CD14-positive monocyte (primary cell): ENCODE measurements at regions not wholly inside any gene's neighbourhood (a gene's known extent, or its start where the extent isn't known, plus 50 kb on each side); places are given as distances from the start of the nearest gene placed in this dataset.

Experiments used
- DNase-seq, 3 donors: peaks; one replicate each; pipeline ENCODE4 v3.0.0-alpha.2; 2011 to 2022
- H2AFZ ChIP-seq: 2 replicates; pipeline ENCODE4 v1.6.0; 2012; ENCODE audit warnings: mild to moderate bottlenecking, low read depth, low read length, inconsistent platforms; ENCODE audit not compliant: insufficient read depth, poor library complexity, severe bottlenecking
- H3K27ac ChIP-seq, 2 donors: 1 replicate in 1 of 2; 2 replicates in 1 of 2; pipeline ENCODE4 v1.5.1; 2012 to 2013; ENCODE audit warnings: low read length in 2 of 2, control low read depth in 1 of 2, inconsistent platforms in 1 of 2, low read depth in 1 of 2, mild to moderate bottlenecking in 1 of 2
- H3K27me3 ChIP-seq, 2 donors: one replicate each; pipeline versions ENCODE4 v1.6.0 to v1.6.1; 2011 to 2013; ENCODE audit warnings: low read length in 2 of 2; ENCODE audit not compliant: control insufficient read depth in 2 of 2, insufficient read depth in 2 of 2
- H3K36me3 ChIP-seq, 2 donors: replicated peaks in 1 of 2; 1 replicate in 1 of 2; 2 replicates in 1 of 2; pipeline versions ENCODE4 v1.5.1 to v1.6.1; 2012 to 2013; ENCODE audit warnings: low read length in 2 of 2, control low read depth in 1 of 2, inconsistent platforms in 1 of 2, mild to moderate bottlenecking in 1 of 2; ENCODE audit not compliant: insufficient read depth in 2 of 2, control insufficient read depth in 1 of 2
- H3K4me1 ChIP-seq, 2 donors: 1 replicate in 1 of 2; 2 replicates in 1 of 2; pipeline versions ENCODE4 v1.5.1 to v1.6.1; 2012 to 2013; ENCODE audit warnings: low read length in 2 of 2, control low read depth in 1 of 2, inconsistent platforms in 1 of 2, mild to moderate bottlenecking in 1 of 2, moderate library complexity in 1 of 2; ENCODE audit not compliant: insufficient read depth in 2 of 2, control insufficient read depth in 1 of 2
- H3K4me2 ChIP-seq: replicated peaks from 2 replicates; pipeline ENCODE3; 2012; ENCODE audit warnings: low read length, moderate library complexity, mild to moderate bottlenecking; ENCODE audit not compliant: poor library complexity, severe bottlenecking; ENCODE audit errors: extremely low read depth
- H3K4me3 ChIP-seq, 3 experiments: fragments of 200-600 bp in 1 of 3; sonication (generic) in 1 of 3; replicated peaks in 1 of 3; 1 replicate in 2 of 3; 2 replicates in 1 of 3; pipeline ENCODE4 v1.5.1; 2011 to 2013; ENCODE audit warnings: low read length in 3 of 3, mild to moderate bottlenecking in 3 of 3, control low read depth in 2 of 3, low read depth in 2 of 3, inconsistent platforms in 1 of 3, moderate library complexity in 1 of 3
- H3K79me2 ChIP-seq: 2 replicates; pipeline ENCODE4 v1.6.0; 2012; ENCODE audit warnings: mild to moderate bottlenecking, control low read depth, inconsistent platforms, low read length, moderate library complexity; ENCODE audit not compliant: insufficient read depth
- H3K9ac ChIP-seq: 2 replicates; pipeline ENCODE4 v1.6.0; 2017; ENCODE audit warnings: low read length, mild to moderate bottlenecking; ENCODE audit not compliant: insufficient read depth, poor library complexity, severe bottlenecking
- H3K9me3 ChIP-seq, 2 donors: replicated peaks in 1 of 2; 1 replicate in 1 of 2; 2 replicates in 1 of 2; pipeline versions ENCODE4 v1.5.1 to v1.6.1; 2012 to 2013; ENCODE audit warnings: low read length in 2 of 2, control low read depth in 1 of 2; ENCODE audit not compliant: control insufficient read depth in 1 of 2, insufficient read depth in 1 of 2
- H4K20me1 ChIP-seq: 2 replicates; pipeline ENCODE4 v1.6.0; 2012; ENCODE audit warnings: mild to moderate bottlenecking, low read length, control low read depth, moderate library complexity; ENCODE audit not compliant: insufficient read depth
- H3K27ac Mint-ChIP-seq, 7 donors: one replicate each; pipeline ENCODE4 v1.8.0; 2020; ENCODE audit warnings: mild to moderate bottlenecking in 7 of 7, mixed read lengths in 7 of 7, moderate library complexity in 6 of 7, inconsistent platforms in 2 of 7
- H3K27me3 Mint-ChIP-seq, 3 donors: one replicate each; pipeline ENCODE4 v1.8.0; 2021 to 2022; ENCODE audit warnings: low read depth in 3 of 3, mild to moderate bottlenecking in 3 of 3, mixed read lengths in 3 of 3, moderate library complexity in 3 of 3, inconsistent platforms in 1 of 3
- H3K36me3 Mint-ChIP-seq, 2 donors: one replicate each; pipeline ENCODE4 v1.8.0; 2020; ENCODE audit warnings: mixed read lengths in 2 of 2, inconsistent platforms in 1 of 2, mild to moderate bottlenecking in 1 of 2
- H3K4me1 Mint-ChIP-seq: one replicate; pipeline ENCODE4 v1.8.0; 2020; ENCODE audit warnings: mild to moderate bottlenecking, mixed read lengths
- H3K4me3 Mint-ChIP-seq, 2 donors: one replicate each; pipeline ENCODE4 v1.8.0; 2020; ENCODE audit warnings: mild to moderate bottlenecking in 2 of 2, mixed read lengths in 2 of 2, moderate library complexity in 1 of 2
- H3K9me3 Mint-ChIP-seq, 7 donors: one replicate each; pipeline ENCODE4 v1.8.0; 2020 to 2022; ENCODE audit warnings: mixed read lengths in 7 of 7, mild to moderate bottlenecking in 6 of 7, moderate library complexity in 6 of 7, inconsistent platforms in 2 of 7
- CTCF ChIP-seq: fragments of 200-600 bp; IDR thresholded peaks from one replicate; pipeline ENCODE4 v1.8.0; 2022; ENCODE audit warnings: antibody characterized with exemption, mild to moderate bottlenecking
- WGBS: methylation state at CpG from one replicate; pipeline ENCODE4 v1.1.5; 2013; ENCODE audit warnings: missing lambda C conversion rate; ENCODE audit not compliant: insufficient coverage; 5-methylcytosine and 5-hydroxymethylcytosine counted together
- intact Hi-C, 2 donors: fragments of 100-400 bp; cut with micrococcal nuclease; formaldehyde crosslinking; loops; one replicate each; pipeline versions ENCODE4 v1.15.0 to v1.15.1; 2023

GRCh38 chr9:117492476-117492875, 77.6 kb upstream of the ASTN2 start:
- Mint-ChIP-seq H3K27ac (no peak overlapping the region), H3K4me1 (no peaks in the 10 kb centered on the region), H3K27me3 (peaks cover 0 to 4% (median 3%) of the 10 kb centered on the region in 3 donors), H3K4me3 (no peak overlapping the region), H3K36me3 (no peaks in the 10 kb centered on the region), H3K9me3 (peaks cover 0 to 2% (median 0%) of the 10 kb centered on the region in 7 donors)
- Histone ChIP-seq H3K27me3 (no peaks in the 10 kb centered on the region), H3K36me3 (no peaks in the 10 kb centered on the region), H3K4me1 (no peaks in the 10 kb centered on the region), H4K20me1 (no peaks in the 10 kb centered on the region), H2AFZ (no peak overlapping the region), H3K9ac (no peak overlapping the region), H3K4me2 (no peak overlapping the region), H3K4me3 (no peak overlapping the region), H3K27ac (no peak overlapping the region), H3K9me3 (no peaks in the 10 kb centered on the region), H3K79me2 (no peaks in the 10 kb centered on the region)
- 22% methylated on average over 1 of the region's 3 CpGs for WGBS
- no peak for TF ChIP-seq CTCF
- no peak for DNase-seq
- intact Hi-C loops: no loop called here

GRCh38 chr9:117491491-117491890, 76.6 kb upstream of the ASTN2 start:
- Histone ChIP-seq H3K4me1 (no peaks in the 10 kb centered on the region), H3K9ac (no peak overlapping the region), H3K36me3 (no peaks in the 10 kb centered on the region), H3K4me2 (no peak overlapping the region), H3K4me3 (no peak overlapping the region), H3K27ac (no peak overlapping the region), H3K27me3 (no peaks in the 10 kb centered on the region), H3K79me2 (no peaks in the 10 kb centered on the region), H4K20me1 (no peaks in the 10 kb centered on the region), H3K9me3 (no peaks in the 10 kb centered on the region), H2AFZ (no peak overlapping the region)
- H3K27me3 Mint-ChIP-seq: peaks cover 0 to 5% (median 3%) of the 10 kb centered on the region in 3 donors
- TF ChIP-seq CTCF: no peak
- intact Hi-C loops: no loop called here
- no peak for DNase-seq
- no CpG with 5 or more reads among the region's 4 CpGs for WGBS
- H3K27ac Mint-ChIP-seq: no peak overlapping the region
- no peaks in the 10 kb centered on the region for H3K4me1 Mint-ChIP-seq
- H3K4me3 Mint-ChIP-seq: no peak overlapping the region
- no peaks in the 10 kb centered on the region for H3K36me3 Mint-ChIP-seq
- H3K9me3 Mint-ChIP-seq: no peaks in the 10 kb centered on the region
